ENCODE measurements at regions not wholly inside any gene's neighbourhood (a gene's known extent, or its start where the extent isn't known, plus 50 kb on each side); places are given as distances from the start of the nearest gene placed in this dataset.

DNA sequence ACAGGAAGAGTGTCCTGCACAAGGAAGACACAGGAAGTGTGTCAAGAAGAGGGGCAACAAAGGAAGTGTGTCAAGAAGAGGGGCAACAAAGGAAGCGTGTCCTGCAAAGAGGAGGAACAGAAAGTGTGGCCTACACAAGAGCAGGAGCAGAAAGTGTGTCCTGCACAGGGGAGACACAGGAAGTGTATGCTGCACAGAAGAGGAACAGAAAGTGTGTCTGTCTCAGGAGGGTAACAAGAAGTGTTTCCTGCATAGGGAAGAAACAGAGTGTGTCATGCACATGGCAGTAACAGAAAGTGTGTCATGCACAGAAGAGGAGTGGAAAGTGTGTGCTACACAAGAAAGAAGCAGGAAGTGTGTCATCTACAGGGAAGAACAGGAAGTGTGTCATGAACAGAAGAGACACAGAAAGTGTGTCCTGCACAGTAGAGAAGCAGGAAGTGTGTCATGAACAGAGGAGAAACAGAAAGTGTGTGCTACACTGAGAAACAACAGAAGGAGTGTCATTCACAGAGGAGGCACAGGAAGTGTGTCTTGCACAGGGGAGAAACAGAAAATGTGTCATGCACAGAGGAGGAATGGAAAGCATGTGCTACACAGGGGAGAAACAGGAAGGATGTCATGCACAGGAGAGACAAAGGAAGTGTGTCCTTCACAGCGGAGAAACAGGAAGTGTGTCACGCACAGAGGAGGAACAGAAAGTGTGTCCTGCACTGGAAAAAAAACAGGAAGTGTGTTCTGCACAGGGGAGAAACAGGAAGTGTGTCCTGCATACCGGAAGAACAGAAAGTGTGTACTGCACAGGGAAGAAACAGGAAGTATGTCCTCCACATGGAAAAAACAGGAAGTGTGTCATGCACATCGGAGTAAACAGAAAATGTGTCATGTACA, 526.4 kb upstream of the PRKX start:
- Histone ChIP-seq H3K9me3 (replicated peaks in 1 of 3) (no peaks in the 10 kb centered on the region), H3K36me3 (replicated peaks in 1 of 2) (no peaks in the 10 kb centered on the region), H3K27me3 (no peaks in the 10 kb centered on the region), H3K4me1 (replicated peaks in 1 of 2) (no peaks in the 10 kb centered on the region), H3K4me3 (no peak overlapping the region), H3K27ac (no peak overlapping the region)
- no peak for DNase-seq
- intact Hi-C loops (cut with DNase I): no loop called here
- TF ChIP-seq, protein P1, sequence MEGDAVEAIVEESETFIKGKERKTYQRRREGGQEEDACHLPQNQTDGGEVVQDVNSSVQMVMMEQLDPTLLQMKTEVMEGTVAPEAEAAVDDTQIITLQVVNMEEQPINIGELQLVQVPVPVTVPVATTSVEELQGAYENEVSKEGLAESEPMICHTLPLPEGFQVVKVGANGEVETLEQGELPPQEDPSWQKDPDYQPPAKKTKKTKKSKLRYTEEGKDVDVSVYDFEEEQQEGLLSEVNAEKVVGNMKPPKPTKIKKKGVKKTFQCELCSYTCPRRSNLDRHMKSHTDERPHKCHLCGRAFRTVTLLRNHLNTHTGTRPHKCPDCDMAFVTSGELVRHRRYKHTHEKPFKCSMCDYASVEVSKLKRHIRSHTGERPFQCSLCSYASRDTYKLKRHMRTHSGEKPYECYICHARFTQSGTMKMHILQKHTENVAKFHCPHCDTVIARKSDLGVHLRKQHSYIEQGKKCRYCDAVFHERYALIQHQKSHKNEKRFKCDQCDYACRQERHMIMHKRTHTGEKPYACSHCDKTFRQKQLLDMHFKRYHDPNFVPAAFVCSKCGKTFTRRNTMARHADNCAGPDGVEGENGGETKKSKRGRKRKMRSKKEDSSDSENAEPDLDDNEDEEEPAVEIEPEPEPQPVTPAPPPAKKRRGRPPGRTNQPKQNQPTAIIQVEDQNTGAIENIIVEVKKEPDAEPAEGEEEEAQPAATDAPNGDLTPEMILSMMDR (IDR thresholded peaks at IDR 0.05): no peak
- no peak for TF ChIP-seq POLR2A (IDR thresholded peaks at IDR 0.05)
- WGBS, 4 donors: 51 to 67% (median 55%) methylated on average over 5 of the region's 5 CpGs

GRCh38 chrX:4238916-4239315, 525.5 kb upstream of the PRKX start:
- Histone ChIP-seq H3K27me3 (no peaks in the 10 kb centered on the region), H3K36me3 (replicated peaks in 1 of 2) (no peaks in the 10 kb centered on the region), H3K4me3 (no peak overlapping the region), H3K4me1 (replicated peaks in 1 of 2) (no peaks in the 10 kb centered on the region), H3K27ac (no peak overlapping the region), H3K9me3 (replicated peaks in 1 of 3) (no peaks in the 10 kb centered on the region)
- TF ChIP-seq POLR2A (IDR thresholded peaks at IDR 0.05): no peak
- TF ChIP-seq, protein P1 (IDR thresholded peaks at IDR 0.05): no peak
- DNase-seq: no peak
- intact Hi-C loops (cut with DNase I): no loop called here
- 69 to 83% (median 75%) methylated on average over 3 of the region's 3 CpGs for WGBS, 4 donors

DNA sequence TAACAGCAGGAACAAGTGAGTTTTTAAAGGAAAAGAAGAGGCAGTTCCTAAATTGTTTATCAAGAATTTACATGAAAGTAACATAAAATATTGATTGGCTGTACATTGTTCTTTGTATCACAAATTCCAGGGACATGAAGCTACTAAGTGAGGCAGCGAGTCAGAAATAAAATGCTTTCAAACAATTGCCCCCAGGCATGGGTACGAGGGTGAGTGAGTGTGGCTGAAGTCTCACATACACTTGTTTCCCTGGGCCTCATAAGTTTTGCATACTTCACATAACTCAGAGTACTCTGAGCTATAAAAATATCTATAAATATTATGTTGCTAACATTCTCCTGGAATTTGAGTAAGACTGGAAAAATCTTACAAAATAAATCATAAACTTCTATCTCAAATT, 511.6 kb upstream of the PRKX start:
- TF ChIP-seq, protein P1 (IDR thresholded peaks at IDR 0.05): no peak
- TF ChIP-seq POLR2A (IDR thresholded peaks at IDR 0.05): no peak

GRCh38 chrX:4206941-4207340, 493.5 kb upstream of the PRKX start:
- Histone ChIP-seq H3K27me3 (no peaks in the 10 kb centered on the region), H3K27ac (no peak overlapping the region), H3K9me3 (replicated peaks in 1 of 3) (no peaks in the 10 kb centered on the region), H3K36me3 (replicated peaks in 1 of 2) (no peaks in the 10 kb centered on the region), H3K4me3 (no peak overlapping the region), H3K4me1 (replicated peaks in 1 of 2) (no peaks in the 10 kb centered on the region)
- TF ChIP-seq, protein P1 (IDR thresholded peaks at IDR 0.05): no peak
- no peak for TF ChIP-seq POLR2A (IDR thresholded peaks at IDR 0.05)
- no peak for DNase-seq
- WGBS, 4 donors: 26 to 36% (median 30%) methylated on average over 3 of the region's 3 CpGs
- intact Hi-C loops (cut with DNase I): no loop called here

More for the DNA sequence above, 511.6 kb upstream of the PRKX start:
- no peak overlapping the region for H3K4me3 ChIP-seq
- intact Hi-C loops (cut with DNase I): no loop called here
- no peaks in the 10 kb centered on the region for H3K27me3 ChIP-seq
- no peak for DNase-seq
- H3K36me3 ChIP-seq (replicated peaks in 1 of 2): no peaks in the 10 kb centered on the region
- 40 to 58% (median 45%) methylated on average over 2 of the region's 2 CpGs for WGBS, 4 donors
- H3K4me1 ChIP-seq (replicated peaks in 1 of 2): no peaks in the 10 kb centered on the region
- H3K27ac ChIP-seq: no peak overlapping the region
- H3K9me3 ChIP-seq (replicated peaks in 1 of 3): no peaks in the 10 kb centered on the region
